Thoracic aorta (tissue), 2 donors: ENCODE measurements at regions not wholly inside any gene's neighbourhood (a gene's known extent, or its start where the extent isn't known, plus 50 kb on each side); places are given as distances from the start of the nearest gene placed in this dataset.
"Not testable (repeated sequence)": the region's sequence is repeated elsewhere in the genome, so short reads cannot be mapped to it uniquely, and the experiment has no call there.

Source experiments
- ATAC-seq: fragments of 150-250 bp; one replicate; pipeline ENCODE4 v1.8.0; 2017; ENCODE audit warnings: low read depth; ENCODE audit not compliant: insufficient number of reproducible peaks, low FRiP score
- DNase-seq: peaks from one replicate; pipeline ENCODE4 v3.0.0-alpha.2; 2020; ENCODE audit warnings: low spot score
- H3K27ac ChIP-seq, 2 donors: fragments of 200-600 bp; sonication (generic); 1 replicate in 1 of 2; 2 replicates in 1 of 2; pipeline ENCODE4 v1.5.1; 2016; ENCODE audit warnings: mild to moderate bottlenecking in 2 of 2, moderate library complexity in 2 of 2
- H3K27me3 ChIP-seq: fragments of 200-600 bp; sonication (generic); replicated peaks from 2 replicates; pipeline ENCODE4 v1.6.0; 2016; ENCODE audit warnings: mild to moderate bottlenecking; ENCODE audit not compliant: insufficient read depth
- H3K36me3 ChIP-seq: fragments of 200-600 bp; sonication (generic); one replicate; pipeline ENCODE4 v1.5.1; 2016
- H3K4me1 ChIP-seq, 2 donors: fragments of 200-600 bp; sonication (generic); 1 replicate in 1 of 2; 2 replicates in 1 of 2; pipeline versions ENCODE4 v1.5.1 to v1.6.0; 2016; ENCODE audit warnings: low read depth in 2 of 2, mild to moderate bottlenecking in 1 of 2; ENCODE audit not compliant: control insufficient read depth in 1 of 2
- H3K4me3 ChIP-seq: fragments of 200-600 bp; sonication (generic); 2 replicates; pipeline ENCODE4 v1.5.1; 2016; ENCODE audit warnings: mild to moderate bottlenecking
- H3K9me3 ChIP-seq: fragments of 200-600 bp; sonication (generic); 2 replicates; pipeline ENCODE4 v1.5.1; 2016
- TF ChIP-seq, protein P1 (sequence below): fragments of 200-600 bp; sonication (generic); IDR thresholded peaks from one replicate; pipeline ENCODE4 v1.5.1; 2019; ENCODE audit warnings: antibody characterized with exemption

DNA sequence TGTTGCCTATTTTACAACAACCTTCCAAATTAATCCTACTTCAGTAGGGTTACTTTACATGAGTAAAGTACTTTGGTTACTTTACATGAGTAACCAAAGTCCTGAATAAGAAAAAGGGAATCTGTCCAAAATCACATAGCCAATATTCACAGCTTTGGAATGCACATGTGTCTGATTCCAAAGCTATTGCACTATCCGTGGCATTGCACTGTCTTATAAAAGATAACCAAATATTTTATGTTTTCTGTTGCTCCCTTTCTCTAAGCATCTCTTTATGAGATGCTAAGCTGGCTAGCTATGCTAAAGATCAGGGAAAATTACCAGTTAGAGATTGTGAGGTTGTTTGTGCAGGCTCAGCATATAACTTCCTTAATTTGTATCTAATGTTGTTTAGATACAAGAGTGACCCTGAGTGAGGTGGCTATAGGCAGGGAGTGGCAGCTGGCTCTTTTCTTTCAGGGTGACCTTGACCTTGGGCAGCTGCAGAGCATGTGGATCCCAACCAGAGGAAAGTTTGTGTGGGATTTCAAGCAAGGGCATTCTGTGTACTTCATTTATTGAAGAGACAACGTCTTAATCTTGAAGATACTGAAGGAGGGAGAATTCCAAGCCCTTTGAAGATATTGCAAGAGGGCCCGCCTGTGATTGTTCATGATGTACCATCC is 366.1 kb upstream of the ANKRD30A start:
- H3K36me3 ChIP-seq: no peaks in the 10 kb centered on the region
- no peak overlapping the region for H3K4me3 ChIP-seq
- H3K27ac ChIP-seq: no peak overlapping the region
- ATAC-seq: no peak
- H3K9me3 ChIP-seq: no peaks in the 10 kb centered on the region
- no peak for DNase-seq
- TF ChIP-seq, protein P1, sequence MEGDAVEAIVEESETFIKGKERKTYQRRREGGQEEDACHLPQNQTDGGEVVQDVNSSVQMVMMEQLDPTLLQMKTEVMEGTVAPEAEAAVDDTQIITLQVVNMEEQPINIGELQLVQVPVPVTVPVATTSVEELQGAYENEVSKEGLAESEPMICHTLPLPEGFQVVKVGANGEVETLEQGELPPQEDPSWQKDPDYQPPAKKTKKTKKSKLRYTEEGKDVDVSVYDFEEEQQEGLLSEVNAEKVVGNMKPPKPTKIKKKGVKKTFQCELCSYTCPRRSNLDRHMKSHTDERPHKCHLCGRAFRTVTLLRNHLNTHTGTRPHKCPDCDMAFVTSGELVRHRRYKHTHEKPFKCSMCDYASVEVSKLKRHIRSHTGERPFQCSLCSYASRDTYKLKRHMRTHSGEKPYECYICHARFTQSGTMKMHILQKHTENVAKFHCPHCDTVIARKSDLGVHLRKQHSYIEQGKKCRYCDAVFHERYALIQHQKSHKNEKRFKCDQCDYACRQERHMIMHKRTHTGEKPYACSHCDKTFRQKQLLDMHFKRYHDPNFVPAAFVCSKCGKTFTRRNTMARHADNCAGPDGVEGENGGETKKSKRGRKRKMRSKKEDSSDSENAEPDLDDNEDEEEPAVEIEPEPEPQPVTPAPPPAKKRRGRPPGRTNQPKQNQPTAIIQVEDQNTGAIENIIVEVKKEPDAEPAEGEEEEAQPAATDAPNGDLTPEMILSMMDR: no peak
- no peaks in the 10 kb centered on the region for H3K27me3 ChIP-seq
- H3K4me1 ChIP-seq: no peaks in the 10 kb centered on the region

DNA sequence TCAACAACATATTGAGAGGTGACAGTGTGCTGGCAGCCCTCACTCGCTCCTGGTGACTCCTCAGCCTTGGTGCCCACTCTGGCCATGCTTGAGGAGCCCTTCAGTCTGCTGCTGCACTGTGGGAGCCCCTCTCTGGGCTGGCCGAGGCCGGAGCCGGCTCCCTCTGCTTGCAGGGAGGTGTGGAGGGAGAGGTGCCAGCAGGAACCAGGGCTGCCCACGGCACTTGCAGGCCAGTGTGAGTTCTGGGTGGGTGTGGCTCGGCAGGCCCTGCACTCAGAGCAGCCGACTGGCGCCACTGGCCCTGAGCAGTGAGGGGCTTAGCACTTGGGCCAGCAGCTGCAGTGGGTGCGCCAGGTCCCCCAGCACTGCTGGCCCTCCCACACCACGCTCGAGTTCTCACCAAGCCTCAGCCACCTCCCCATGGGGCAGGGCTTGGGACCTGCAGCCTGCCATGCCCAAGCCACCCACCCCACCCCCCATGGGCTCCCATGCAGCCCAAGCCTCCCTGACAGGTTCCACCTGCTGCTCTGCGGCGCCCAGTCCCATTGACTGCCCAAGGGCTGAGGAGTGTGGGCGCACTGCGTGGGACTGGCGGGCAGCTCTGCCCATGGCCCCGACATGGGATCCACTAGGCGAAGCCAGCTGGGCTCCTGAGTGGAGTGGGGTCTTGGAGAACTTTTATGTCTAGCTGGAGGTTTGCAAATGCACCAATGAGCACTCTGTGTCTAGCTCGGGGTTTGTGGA is 377.1 kb upstream of the ANKRD30A start:
- DNase-seq (no peak), ATAC-seq (no peak)
- Histone ChIP-seq H3K4me1 (no peaks in the 10 kb centered on the region), H3K9me3 (peaks cover 3% of the 10 kb centered on the region), H3K4me3 (no peak overlapping the region), H3K27me3 (no peaks in the 10 kb centered on the region), H3K36me3 (no peaks in the 10 kb centered on the region), H3K27ac (no peak overlapping the region)
- TF ChIP-seq, protein P1: no peak

DNA sequence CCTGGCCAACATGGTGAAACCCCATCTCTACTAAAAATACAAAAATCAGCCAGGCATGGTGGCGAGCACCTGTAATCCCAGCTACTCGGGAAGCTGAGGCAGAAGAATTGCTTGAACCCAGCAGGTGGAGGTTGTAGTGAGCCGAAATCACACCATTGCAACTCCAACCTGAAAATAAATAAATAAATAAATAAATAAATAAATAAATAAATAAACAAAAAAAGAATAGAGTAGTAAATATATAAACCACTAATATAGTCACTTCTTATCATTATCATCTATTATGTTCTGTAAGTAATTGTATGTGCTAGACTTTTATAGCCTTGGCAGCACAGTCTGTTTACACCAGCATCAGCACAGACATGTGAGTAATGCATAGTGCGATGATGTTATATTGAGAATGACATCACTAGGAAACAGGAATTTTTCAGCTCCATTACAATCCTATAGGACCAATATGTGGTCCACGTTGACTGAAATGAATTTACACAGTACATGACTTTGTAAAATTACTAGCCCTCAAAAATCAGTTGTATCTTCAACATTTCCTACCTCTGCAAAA is 385.4 kb upstream of the ANKRD30A start:
- no peak overlapping the region for H3K27ac ChIP-seq
- no peaks in the 10 kb centered on the region for H3K9me3 ChIP-seq
- ATAC-seq: no peak
- H3K4me3 ChIP-seq: no peak overlapping the region
- TF ChIP-seq, protein P1: no peak
- no peak for DNase-seq
- H3K27me3 ChIP-seq: no peaks in the 10 kb centered on the region
- no peaks in the 10 kb centered on the region for H3K4me1 ChIP-seq
- no peaks in the 10 kb centered on the region for H3K36me3 ChIP-seq

DNA sequence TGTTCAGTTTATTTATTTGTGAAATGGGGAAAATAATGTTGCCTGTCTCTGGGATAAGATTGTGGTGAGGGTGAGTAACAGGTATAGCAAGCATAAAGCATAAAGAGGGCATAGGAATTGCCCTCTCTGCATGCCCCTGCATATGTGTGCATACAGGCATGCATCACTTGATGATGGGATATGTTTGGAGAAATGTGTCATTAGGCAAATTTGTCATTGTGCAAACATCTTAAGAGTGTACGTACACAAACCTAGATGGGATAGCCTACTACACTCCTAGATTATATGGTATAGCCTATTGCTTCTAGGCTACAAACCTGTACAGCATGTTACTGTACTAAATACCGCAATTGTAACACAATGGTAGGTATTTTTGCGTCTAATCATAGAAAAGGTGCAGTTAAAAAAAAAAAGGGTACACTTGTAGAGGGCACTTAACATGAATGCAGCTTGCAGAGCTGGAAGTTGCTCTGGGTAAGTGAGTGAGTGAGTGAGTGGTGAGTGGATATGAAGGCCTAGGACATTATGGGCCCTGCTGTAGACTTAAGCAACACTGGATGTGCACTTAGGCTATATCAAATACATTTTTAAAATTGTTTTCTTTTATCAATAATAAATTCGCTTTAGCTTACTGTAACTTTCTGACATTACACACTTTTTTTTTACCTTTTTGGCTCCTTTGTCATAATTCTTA is 386.5 kb upstream of the ANKRD30A start:
- H3K4me1 ChIP-seq: no peaks in the 10 kb centered on the region
- DNase-seq (no peak), ATAC-seq (no peak)
- H3K27ac ChIP-seq: no peak overlapping the region
- H3K36me3 ChIP-seq: no peaks in the 10 kb centered on the region
- TF ChIP-seq, protein P1: no peak
- no peaks in the 10 kb centered on the region for H3K9me3 ChIP-seq
- H3K27me3 ChIP-seq: no peaks in the 10 kb centered on the region
- no peak overlapping the region for H3K4me3 ChIP-seq

DNA sequence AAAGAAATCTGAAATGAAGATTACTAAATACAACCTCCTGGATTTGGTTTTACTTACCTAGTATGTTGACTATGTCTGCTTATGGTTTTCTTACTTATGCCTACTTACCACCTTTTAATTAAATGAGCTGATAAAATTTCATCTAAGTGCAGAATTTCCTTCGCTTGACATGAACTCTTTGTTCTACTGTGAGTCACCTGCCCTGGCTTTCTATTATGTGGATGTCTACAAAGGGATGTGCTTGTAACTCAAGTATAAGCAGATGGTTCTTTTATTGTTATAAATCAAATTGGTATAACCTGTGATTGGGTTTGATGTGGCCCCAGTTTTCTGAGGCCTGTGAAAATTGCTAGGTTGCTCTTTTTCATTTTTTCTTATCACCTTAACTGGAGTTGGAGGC is 389.1 kb upstream of the ANKRD30A start:
- Histone ChIP-seq H3K27ac (no peak overlapping the region), H3K4me1 (no peaks in the 10 kb centered on the region), H3K36me3 (no peaks in the 10 kb centered on the region), H3K9me3 (no peaks in the 10 kb centered on the region), H3K4me3 (no peak overlapping the region), H3K27me3 (no peaks in the 10 kb centered on the region)
- DNase-seq: no peak
- TF ChIP-seq, protein P1: no peak
- ATAC-seq: no peak

DNA sequence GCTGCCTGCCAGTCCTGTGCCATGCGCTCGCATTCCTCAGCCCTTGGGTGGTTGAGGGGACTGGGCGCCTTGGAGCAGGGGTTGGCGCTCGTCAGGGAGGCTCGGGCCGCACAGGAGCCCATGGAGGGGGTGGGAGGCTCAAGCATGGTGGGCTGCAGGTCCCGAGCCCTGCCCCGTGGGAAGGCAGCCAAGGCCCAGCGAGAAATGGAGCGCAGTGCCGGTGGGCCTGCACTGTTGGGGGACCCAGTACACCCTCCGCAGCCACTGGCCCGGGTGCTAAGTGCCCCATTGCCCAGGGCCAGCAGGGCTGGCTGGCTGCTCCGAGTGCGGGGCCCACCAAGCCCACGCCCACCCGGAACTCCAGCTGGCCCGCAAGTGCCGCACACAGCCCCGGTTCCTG is 390.8 kb upstream of the ANKRD30A start:
- H3K27ac ChIP-seq, H3K36me3 ChIP-seq, H3K4me1 ChIP-seq, H3K4me3 ChIP-seq, DNase-seq, ATAC-seq, H3K9me3 ChIP-seq, H3K27me3 ChIP-seq: not testable (repeated sequence)
